T-helper 9 cell (primary cell): ENCODE measurements at regions not wholly inside any gene's neighbourhood (a gene's known extent, or its start where the extent isn't known, plus 50 kb on each side); places are given as distances from the start of the nearest gene placed in this dataset.

Source experiments
- DNase-seq: peaks from one replicate; pipeline ENCODE4 v3.0.0-alpha.2; 2020

DNA sequence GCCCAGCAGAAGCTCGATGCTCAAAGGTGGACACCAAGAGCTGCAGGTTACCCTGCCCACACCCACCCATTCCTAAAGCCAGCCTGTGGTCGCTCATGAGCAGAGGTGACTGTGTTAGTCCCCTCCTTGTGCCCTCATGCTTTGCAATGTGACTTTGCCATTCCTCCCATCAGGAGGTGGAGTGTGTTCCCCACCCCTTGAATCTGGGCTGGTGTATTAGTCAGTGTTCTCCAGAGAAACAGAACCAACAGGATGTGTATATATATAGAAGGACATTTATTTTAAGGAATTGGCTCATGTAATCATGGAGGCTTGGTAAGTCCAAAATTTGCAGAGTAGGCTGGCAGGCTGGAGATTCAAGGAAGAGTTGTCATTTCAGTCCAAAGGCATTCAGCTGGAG, 54.4 kb upstream of the RNF24 start:
- no peak for DNase-seq

DNA sequence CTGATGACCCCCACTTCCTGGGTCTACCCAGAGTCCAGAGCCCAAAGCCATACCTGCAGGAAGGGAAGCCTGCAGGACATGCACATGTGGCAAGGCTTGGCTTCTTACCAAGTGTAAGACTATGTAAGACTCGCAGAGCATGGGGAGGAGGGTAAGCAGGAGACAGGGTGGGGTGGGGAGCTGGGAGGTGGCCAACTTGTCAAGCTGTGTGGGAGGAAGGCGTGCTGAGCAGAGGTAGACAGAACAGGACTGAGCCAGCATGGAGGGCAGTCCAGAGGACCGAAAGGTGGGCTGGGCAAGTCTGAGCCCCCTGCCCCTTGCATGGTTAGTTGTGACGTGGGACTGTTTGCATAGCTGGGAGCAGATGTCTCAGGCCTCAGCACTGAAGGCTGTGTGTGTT, 53.4 kb upstream of the RNF24 start:
- DNase-seq: no peak

DNA sequence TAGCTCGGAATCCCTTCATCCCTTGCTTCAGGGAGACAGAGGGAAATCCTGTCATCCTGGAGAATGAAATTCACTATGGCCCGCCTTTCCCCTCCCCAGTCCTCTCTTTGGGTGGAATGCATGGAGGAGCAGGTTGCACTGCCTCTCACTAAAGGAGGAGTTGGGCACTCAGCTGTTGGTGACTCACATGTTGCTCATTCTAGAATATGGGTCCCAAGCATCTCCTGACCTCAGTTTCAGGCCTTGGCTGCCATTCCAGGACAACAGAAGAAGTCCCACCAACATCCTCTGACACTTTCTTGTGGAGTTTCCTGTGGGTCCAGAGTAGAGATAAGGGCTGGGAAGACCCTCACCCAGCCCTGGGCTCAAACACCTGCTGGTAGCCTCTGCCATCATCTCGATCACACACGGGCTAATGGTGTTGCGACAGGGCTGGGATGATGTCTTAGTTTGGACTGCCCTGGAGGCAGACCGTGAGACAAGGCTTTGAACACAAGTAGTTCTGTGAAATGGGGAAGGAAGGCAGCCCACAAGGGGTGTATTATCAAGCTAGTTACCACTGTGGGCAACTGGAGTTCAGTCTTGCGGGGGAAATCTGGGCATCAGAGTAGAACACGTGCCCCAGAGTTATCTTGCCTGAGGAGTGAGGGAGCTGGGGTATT, 52.4 kb upstream of the RNF24 start:
- DNase-seq: no peak

DNA sequence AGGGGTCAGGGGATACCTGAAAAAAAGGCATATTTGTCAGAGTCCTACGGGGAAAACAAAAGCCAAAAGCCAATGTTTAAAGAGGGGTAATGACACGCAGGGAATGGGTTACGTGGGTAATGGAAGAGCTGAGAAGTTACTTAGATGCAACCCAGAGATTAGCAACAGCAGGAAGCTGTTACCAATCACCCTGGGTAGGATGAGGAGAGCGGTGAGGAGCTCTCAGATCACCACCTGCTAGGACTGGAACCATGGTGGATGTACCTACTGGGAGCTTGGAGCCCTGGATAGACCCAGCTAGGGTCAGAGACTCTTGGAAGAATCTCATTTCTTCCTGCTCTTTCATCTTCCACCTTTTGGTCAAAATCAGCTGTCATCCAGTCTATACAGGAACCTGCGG, 51.2 kb upstream of the RNF24 start:
- no peak for DNase-seq

DNA sequence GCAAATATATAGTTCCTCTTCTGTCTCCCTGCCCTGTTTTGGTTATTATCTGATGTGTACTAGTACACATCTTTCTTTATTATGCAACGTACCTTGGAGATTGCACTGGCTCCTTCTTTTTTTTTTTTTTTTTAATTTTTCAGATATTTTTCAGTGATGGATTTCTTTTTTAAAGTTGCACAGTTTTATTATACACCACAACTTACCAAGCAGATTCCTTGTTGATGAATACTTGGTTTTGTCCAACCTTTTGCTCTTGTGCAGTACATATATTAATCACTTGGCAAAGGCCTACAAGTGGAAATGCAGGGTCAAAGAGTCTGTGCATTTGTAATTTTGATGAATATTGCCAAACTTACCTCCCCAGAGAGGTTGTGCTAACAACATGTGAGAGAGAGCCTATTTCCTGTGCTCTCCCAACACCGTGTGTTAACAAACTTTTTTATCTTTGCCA, 50.1 kb upstream of the RNF24 start:
- DNase-seq: no peak
